GM23338 (cell line): ENCODE measurements at regions not wholly inside any gene's neighbourhood (a gene's known extent, or its start where the extent isn't known, plus 50 kb on each side); places are given as distances from the start of the nearest gene placed in this dataset.

Experiments
- ATAC-seq: fragments of 200-7000 bp; cut with Tn5 transposase; 3 replicates; pipeline ENCODE4 v1.9.1; 2020
- DNase-seq: peaks from one replicate; pipeline ENCODE4 v3.0.0-alpha.2; 2015; ENCODE audit warnings: low spot score
- H2AFZ ChIP-seq: fragments of 200-600 bp; sonication (generic); 2 replicates; pipeline ENCODE4 v1.8.0; 2016; ENCODE audit warnings: antibody characterized with exemption, mild to moderate bottlenecking, moderate library complexity
- H3F3A ChIP-seq: fragments of 200-600 bp; sonication (generic); replicated peaks from 2 replicates; pipeline ENCODE4 v1.8.0; 2017; ENCODE audit warnings: antibody characterized with exemption, mixed run types, low read depth
- H3K27ac ChIP-seq: fragments of 200-600 bp; sonication (generic); 2 replicates; pipeline ENCODE4 v1.6.1; 2016; ENCODE audit warnings: low read depth
- H3K27me3 ChIP-seq: fragments of 200-600 bp; sonication (generic); 2 replicates; pipeline ENCODE4 v1.8.0; 2016; ENCODE audit warnings: mild to moderate bottlenecking, mixed run types, moderate library complexity; ENCODE audit not compliant: insufficient read depth
- H3K36me3 ChIP-seq: fragments of 200-600 bp; sonication (generic); 2 replicates; pipeline ENCODE4 v1.8.0; 2016; ENCODE audit warnings: mild to moderate bottlenecking; ENCODE audit not compliant: insufficient read depth
- H3K4me1 ChIP-seq: fragments of 200-600 bp; sonication (generic); 2 replicates; pipeline ENCODE4 v1.8.0; 2016; ENCODE audit warnings: mild to moderate bottlenecking, moderate library complexity; ENCODE audit not compliant: insufficient read depth
- H3K4me2 ChIP-seq: fragments of 200-600 bp; sonication (generic); 2 replicates; pipeline ENCODE4 v1.7.1; 2017; ENCODE audit warnings: mixed run types
- H3K4me3 ChIP-seq: fragments of 200-600 bp; sonication (generic); 2 replicates; pipeline ENCODE4 v1.6.1; 2016; ENCODE audit warnings: mixed run types
- H3K79me2 ChIP-seq: fragments of 200-600 bp; sonication (generic); replicated peaks from 2 replicates; pipeline ENCODE4 v1.8.0; 2017; ENCODE audit warnings: mild to moderate bottlenecking; ENCODE audit not compliant: insufficient read depth
- H3K9me2 ChIP-seq: fragments of 200-600 bp; sonication (generic); 2 replicates; pipeline ENCODE4 v1.8.0; 2017; ENCODE audit not compliant: insufficient read depth
- H4K20me1 ChIP-seq: fragments of 200-600 bp; sonication (generic); replicated peaks from 2 replicates; pipeline ENCODE4 v1.8.0; 2017; ENCODE audit warnings: mild to moderate bottlenecking; ENCODE audit not compliant: insufficient read depth
- H3K27ac Mint-ChIP-seq: 2 replicates; pipeline ENCODE4 v1.8.0; 2020; ENCODE audit warnings: inconsistent platforms, mild to moderate bottlenecking, moderate library complexity, mixed read lengths
- H3K27me3 Mint-ChIP-seq: 3 replicates; pipeline ENCODE4 v1.8.0; 2022; ENCODE audit warnings: low read depth, mild to moderate bottlenecking, moderate library complexity, mixed read lengths, inconsistent platforms; ENCODE audit not compliant: insufficient read depth, poor library complexity
- H3K36me3 Mint-ChIP-seq: 3 replicates; pipeline ENCODE4 v1.8.0; 2021; ENCODE audit warnings: low read depth, mild to moderate bottlenecking, inconsistent platforms, moderate library complexity, mixed read lengths
- H3K4me1 Mint-ChIP-seq: 3 replicates; pipeline ENCODE4 v1.8.0; 2020; ENCODE audit warnings: mild to moderate bottlenecking, inconsistent platforms, mixed read lengths
- H3K4me3 Mint-ChIP-seq: 3 replicates; pipeline ENCODE4 v1.8.0; 2021; ENCODE audit warnings: moderate library complexity, mild to moderate bottlenecking, inconsistent platforms, mixed read lengths
- H3K9me3 Mint-ChIP-seq: 3 replicates; pipeline ENCODE4 v1.8.0; 2020; ENCODE audit warnings: moderate library complexity, mild to moderate bottlenecking, inconsistent platforms, mixed read lengths
- CREB1 ChIP-seq: fragments of 250-450 bp; sonication (Bioruptor Pico); IDR thresholded peaks from 2 replicates; pipeline ENCODE4 v1.5.0; 2020; ENCODE audit warnings: low read depth, mild to moderate bottlenecking, moderate library complexity
- CTCF ChIP-seq, 2 experiments: fragments of 200-600 bp in 1 of 2; sonication (generic) in 1 of 2; conservative IDR thresholded peaks; 2 replicates each; pipeline versions ENCODE4 v1.5.1 to v1.6.1; 2016 to 2017; ENCODE audit warnings: antibody characterized with exemption in 2 of 2, low read depth in 2 of 2, mild to moderate bottlenecking in 2 of 2, moderate library complexity in 1 of 2
- ETS1 ChIP-seq: IDR thresholded peaks from 2 replicates; pipeline ENCODE4 v1.6.1; 2016; ENCODE audit warnings: antibody characterized with exemption
- EZH2 ChIP-seq: fragments of 200-600 bp; sonication (generic); IDR thresholded peaks from one replicate; pipeline ENCODE4 v1.8.0; 2017; ENCODE audit warnings: antibody characterized with exemption, mild to moderate bottlenecking, low read depth; ENCODE audit not compliant: unreplicated experiment
- EZH2phosphoT487 ChIP-seq: fragments of 200-600 bp; sonication (generic); IDR thresholded peaks from one replicate; pipeline ENCODE4 v1.8.1; 2018; ENCODE audit warnings: antibody characterized with exemption; ENCODE audit not compliant: unreplicated experiment
- JUNB ChIP-seq: IDR thresholded peaks from one replicate; pipeline ENCODE4 v1.6.1; 2016; ENCODE audit warnings: antibody characterized with exemption; ENCODE audit not compliant: unreplicated experiment
- NANOG ChIP-seq: IDR thresholded peaks from 2 replicates; pipeline ENCODE4 v1.6.1; 2016; ENCODE audit warnings: antibody characterized with exemption, borderline replicate concordance
- POLR2AphosphoS5 ChIP-seq: IDR thresholded peaks from 2 replicates; pipeline ENCODE4 v1.6.1; 2016; ENCODE audit warnings: antibody characterized with exemption, low read depth
- REST ChIP-seq: IDR thresholded peaks from one replicate; pipeline ENCODE4 v1.6.1; 2018; ENCODE audit warnings: antibody characterized with exemption; ENCODE audit not compliant: unreplicated experiment
- STAT1 ChIP-seq: IDR thresholded peaks from one replicate; pipeline ENCODE4 v1.6.1; 2016; ENCODE audit warnings: antibody characterized with exemption; ENCODE audit not compliant: unreplicated experiment
- ZNF114 ChIP-seq: fragments of 250-450 bp; sonication (Bioruptor Pico); IDR thresholded peaks from 2 replicates; pipeline ENCODE4 v1.5.0; 2020; ENCODE audit warnings: mild to moderate bottlenecking, moderate library complexity
- ZNF331 ChIP-seq: fragments of 250-450 bp; sonication (Bioruptor Pico); IDR thresholded peaks from 2 replicates; pipeline ENCODE4 v1.5.0; 2020; ENCODE audit warnings: low read depth, mild to moderate bottlenecking, moderate library complexity
- ZNF462 ChIP-seq: fragments of 250-450 bp; sonication (Bioruptor Pico); IDR thresholded peaks from 2 replicates; pipeline ENCODE4 v1.5.0; 2020; ENCODE audit warnings: mild to moderate bottlenecking, moderate library complexity

- Mint-ChIP-seq H3K27ac (no peak overlapping the region), H3K36me3 (no peaks in the 10 kb centered on the region), H3K27me3 (no peaks in the 10 kb centered on the region), H3K4me3 (no peak overlapping the region), H3K9me3 (no peaks in the 10 kb centered on the region; the same call in 2 of the 3 replicates), H3K4me1 (peaks cover 7% of the 10 kb centered on the region)
- Histone ChIP-seq H3K9me2 (peaks cover 17% of the 10 kb centered on the region), H3K4me1 (peaks cover 12% of the 10 kb centered on the region), H4K20me1 (no peaks in the 10 kb centered on the region), H2AFZ (no peak overlapping the region), H3K27ac (no peak overlapping the region), H3K4me3 (no peak overlapping the region), H3K36me3 (no peaks in the 10 kb centered on the region), H3K4me2 (no peak overlapping the region), H3F3A (no peaks in the 10 kb centered on the region), H3K79me2 (no peaks in the 10 kb centered on the region), H3K27me3 (no peaks in the 10 kb centered on the region)
- DNase-seq (no peak), ATAC-seq (no peak)
- TF ChIP-seq JUNB (no peak), ZNF331 (CRISPR knock-in tag) (no peak), ETS1 (no peak), NANOG (no peak), CTCF (conservative IDR thresholded peaks at IDR 0.05; ENCODE audit: low read depth in 2 of 2) (no peak), ZNF114 (CRISPR knock-in tag) (no peak), POLR2AphosphoS5 (no peak), CREB1 (CRISPR knock-in tag) (no peak), STAT1 (no peak), ZNF462 (no peak), EZH2phosphoT487 (no peak), REST (no peak), EZH2 (no peak)
Observed at GRCh38 chr14:98721061-98721460, 550.9 kb downstream of the BCL11B start.
